ENCODE measurements at regions not wholly inside any gene's neighbourhood (a gene's known extent, or its start where the extent isn't known, plus 50 kb on each side); places are given as distances from the start of the nearest gene placed in this dataset.

- ChIA-PET POLR2A (ENCODE audit: partially characterized antibody) (no interaction called here), CTCF (ENCODE audit: partially characterized antibody) (no interaction called here)
- H3K4me3 Mint-ChIP-seq = no peak overlapping the region
- intact Hi-C loops (cut with micrococcal nuclease) = no loop called here
- H3K27me3 Mint-ChIP-seq = no peaks in the 10 kb centered on the region
- Histone ChIP-seq H3K27ac (ENCODE audit: low read depth, low read length) (no peak overlapping the region), H3K4me1 (ENCODE audit: insufficient read depth, low read length) (no peaks in the 10 kb centered on the region), H3K27me3 (ENCODE audit: insufficient read depth, low read length) (no peaks in the 10 kb centered on the region), H3K4me3 (ENCODE audit: low read length in 2 of 2) (no peak overlapping the region), H3K9me3 (ENCODE audit: control insufficient read depth in 1 of 2, low read length in 2 of 2) (no peaks in the 10 kb centered on the region), H3K36me3 (ENCODE audit: insufficient read depth, low read length) (no peaks in the 10 kb centered on the region)
- H3K9me3 Mint-ChIP-seq = peaks cover 0 to 20% (median 12%) of the 10 kb centered on the region in 8 donors
- H3K4me1 Mint-ChIP-seq = no peaks in the 10 kb centered on the region
- H3K27ac Mint-ChIP-seq = no peak overlapping the region
- no peaks in the 10 kb centered on the region for H3K36me3 Mint-ChIP-seq
- DNase-seq = no peak
Measured at GRCh38 chr18:40450751-40451150, 1504.3 kb upstream of the PIK3C3 start.

- no peaks in the 10 kb centered on the region for H3K4me1 ChIP-seq (ENCODE audit: insufficient read depth, low read length)
- Mint-ChIP-seq H3K27ac (no peak overlapping the region), H3K27me3 (no peaks in the 10 kb centered on the region), H3K9me3 (peaks cover 5 to 20% (median 8%) of the 10 kb centered on the region in 8 donors), H3K36me3 (no peaks in the 10 kb centered on the region), H3K4me3 (no peak overlapping the region), H3K4me1 (no peaks in the 10 kb centered on the region)
- CTCF ChIA-PET (ENCODE audit: partially characterized antibody) = interaction anchor here (1.0 kb wide), 1 partner anchor 10 kb away, joined by 3 read pairs; no protein-coding TSS in a partner anchor
- H3K27me3 ChIP-seq (ENCODE audit: insufficient read depth, low read length) = no peaks in the 10 kb centered on the region
- H3K9me3 ChIP-seq (ENCODE audit: control insufficient read depth in 1 of 2, low read length in 2 of 2) = no peaks in the 10 kb centered on the region
- DNase-seq = no peak
- no peak overlapping the region for H3K4me3 ChIP-seq (ENCODE audit: low read length in 2 of 2)
- H3K36me3 ChIP-seq (ENCODE audit: insufficient read depth, low read length) = no peaks in the 10 kb centered on the region
- POLR2A ChIA-PET (ENCODE audit: partially characterized antibody) = no interaction called here
- intact Hi-C loops (cut with micrococcal nuclease) = no loop called here
- no peak overlapping the region for H3K27ac ChIP-seq (ENCODE audit: low read depth, low read length)
Measured at GRCh38 chr18:40447820-40448219, 1507.2 kb upstream of the PIK3C3 start.

- Histone ChIP-seq H3K4me3 (ENCODE audit: low read length in 2 of 2) (no peak overlapping the region), H3K27ac (ENCODE audit: low read depth, low read length) (no peak overlapping the region), H3K9me3 (ENCODE audit: control insufficient read depth in 1 of 2, low read length in 2 of 2) (peaks cover 0 to 10% of the 10 kb centered on the region in 2 donors), H3K4me1 (ENCODE audit: insufficient read depth, low read length) (no peaks in the 10 kb centered on the region), H3K36me3 (ENCODE audit: insufficient read depth, low read length) (no peaks in the 10 kb centered on the region), H3K27me3 (ENCODE audit: insufficient read depth, low read length) (no peaks in the 10 kb centered on the region)
- no peaks in the 10 kb centered on the region for H3K27me3 Mint-ChIP-seq
- no peak overlapping the region for H3K27ac Mint-ChIP-seq
- no peaks in the 10 kb centered on the region for H3K36me3 Mint-ChIP-seq
- no peaks in the 10 kb centered on the region for H3K4me1 Mint-ChIP-seq
- H3K4me3 Mint-ChIP-seq = no peak overlapping the region
- intact Hi-C loops (cut with micrococcal nuclease) = no loop called here
- ChIA-PET CTCF (ENCODE audit: partially characterized antibody) (no interaction called here), POLR2A (ENCODE audit: partially characterized antibody) (no interaction called here)
- DNase-seq = no peak
- H3K9me3 Mint-ChIP-seq = peaks cover 3 to 13% (median 9%) of the 10 kb centered on the region in 8 donors
Measured at GRCh38 chr18:40440088-40440487, 1514.9 kb upstream of the PIK3C3 start.

- peaks cover 0 to 10% (median 4%) of the 10 kb centered on the region in 8 donors for H3K9me3 Mint-ChIP-seq
- no peaks in the 10 kb centered on the region for H3K36me3 ChIP-seq (ENCODE audit: insufficient read depth, low read length)
- H3K27ac Mint-ChIP-seq = no peak overlapping the region
- peaks cover 0 to 10% of the 10 kb centered on the region in 2 donors for H3K9me3 ChIP-seq (ENCODE audit: control insufficient read depth in 1 of 2, low read length in 2 of 2)
- no peak overlapping the region for H3K4me3 Mint-ChIP-seq
- H3K36me3 Mint-ChIP-seq = no peaks in the 10 kb centered on the region
- ChIA-PET POLR2A (ENCODE audit: partially characterized antibody) (no interaction called here), CTCF (ENCODE audit: partially characterized antibody) (interaction anchor here (0.8 kb wide), 1 partner anchor 10 kb away, joined by 3 read pairs; no protein-coding TSS in a partner anchor)
- H3K27ac ChIP-seq (ENCODE audit: low read depth, low read length) = no peak overlapping the region
- no peaks in the 10 kb centered on the region for H3K4me1 ChIP-seq (ENCODE audit: insufficient read depth, low read length)
- no peaks in the 10 kb centered on the region for H3K27me3 ChIP-seq (ENCODE audit: insufficient read depth, low read length)
- H3K27me3 Mint-ChIP-seq = no peaks in the 10 kb centered on the region
- H3K4me3 ChIP-seq (ENCODE audit: low read length in 2 of 2) = no peak overlapping the region
- H3K4me1 Mint-ChIP-seq = no peaks in the 10 kb centered on the region
- intact Hi-C loops (cut with micrococcal nuclease) = no loop called here
- DNase-seq = no peak
Measured at GRCh38 chr18:40437517-40437916, 1517.5 kb upstream of the PIK3C3 start.

- no peaks in the 10 kb centered on the region for H3K27me3 Mint-ChIP-seq
- ChIA-PET POLR2A (ENCODE audit: partially characterized antibody) (no interaction called here), CTCF (ENCODE audit: partially characterized antibody) (no interaction called here)
- H3K4me3 Mint-ChIP-seq = no peak overlapping the region
- no peak overlapping the region for H3K27ac Mint-ChIP-seq
- Histone ChIP-seq H3K9me3 (ENCODE audit: control insufficient read depth in 1 of 2, low read length in 2 of 2) (no peaks in the 10 kb centered on the region), H3K4me3 (ENCODE audit: low read length in 2 of 2) (no peak overlapping the region), H3K36me3 (ENCODE audit: insufficient read depth, low read length) (no peaks in the 10 kb centered on the region), H3K27ac (ENCODE audit: low read depth, low read length) (no peak overlapping the region), H3K27me3 (ENCODE audit: insufficient read depth, low read length) (no peaks in the 10 kb centered on the region), H3K4me1 (ENCODE audit: insufficient read depth, low read length) (no peaks in the 10 kb centered on the region)
- no peaks in the 10 kb centered on the region for H3K4me1 Mint-ChIP-seq
- peaks cover 0 to 24% (median 6%) of the 10 kb centered on the region in 8 donors for H3K9me3 Mint-ChIP-seq
- intact Hi-C loops (cut with micrococcal nuclease) = no loop called here
- no peaks in the 10 kb centered on the region for H3K36me3 Mint-ChIP-seq
- DNase-seq = no peak
Measured at GRCh38 chr18:40431071-40431985, 1523.7 kb upstream of the PIK3C3 start.

GRCh38 chr18:40423291-40423690, 1531.7 kb upstream of the PIK3C3 start:
- Histone ChIP-seq H3K4me1 (ENCODE audit: insufficient read depth, low read length) (no peaks in the 10 kb centered on the region), H3K4me3 (ENCODE audit: low read length in 2 of 2) (no peak overlapping the region), H3K27me3 (ENCODE audit: insufficient read depth, low read length) (no peaks in the 10 kb centered on the region), H3K27ac (ENCODE audit: low read depth, low read length) (no peak overlapping the region), H3K36me3 (ENCODE audit: insufficient read depth, low read length) (no peaks in the 10 kb centered on the region), H3K9me3 (ENCODE audit: control insufficient read depth in 1 of 2, low read length in 2 of 2) (no peaks in the 10 kb centered on the region)
- Mint-ChIP-seq H3K4me3 (no peak overlapping the region), H3K27me3 (no peaks in the 10 kb centered on the region), H3K27ac (no peak overlapping the region), H3K9me3 (peaks cover 3 to 37% (median 16%) of the 10 kb centered on the region in 8 donors), H3K4me1 (no peaks in the 10 kb centered on the region), H3K36me3 (no peaks in the 10 kb centered on the region)
- intact Hi-C loops (cut with micrococcal nuclease) = no loop called here
- ChIA-PET CTCF (ENCODE audit: partially characterized antibody) (no interaction called here), POLR2A (ENCODE audit: partially characterized antibody) (no interaction called here)
- DNase-seq = no peak

GRCh38 chr18:40420675-40421074, 1534.4 kb upstream of the PIK3C3 start:
- Mint-ChIP-seq H3K9me3 (peaks cover 3 to 31% (median 16%) of the 10 kb centered on the region in 8 donors), H3K27ac (no peak overlapping the region), H3K4me3 (no peak overlapping the region), H3K4me1 (no peaks in the 10 kb centered on the region), H3K27me3 (no peaks in the 10 kb centered on the region), H3K36me3 (no peaks in the 10 kb centered on the region)
- DNase-seq = no peak
- H3K4me1 ChIP-seq (ENCODE audit: insufficient read depth, low read length) = no peaks in the 10 kb centered on the region
- no peak overlapping the region for H3K4me3 ChIP-seq (ENCODE audit: low read length in 2 of 2)
- ChIA-PET POLR2A (ENCODE audit: partially characterized antibody) (no interaction called here), CTCF (ENCODE audit: partially characterized antibody) (interaction anchor here (1.1 kb wide), 1 partner anchor 15 kb away, joined by 3 read pairs; no protein-coding TSS in a partner anchor)
- intact Hi-C loops (cut with micrococcal nuclease) = no loop called here
- no peaks in the 10 kb centered on the region for H3K36me3 ChIP-seq (ENCODE audit: insufficient read depth, low read length)
- H3K9me3 ChIP-seq (ENCODE audit: control insufficient read depth in 1 of 2, low read length in 2 of 2) = no peaks in the 10 kb centered on the region
- H3K27me3 ChIP-seq (ENCODE audit: insufficient read depth, low read length) = no peaks in the 10 kb centered on the region
- no peak overlapping the region for H3K27ac ChIP-seq (ENCODE audit: low read depth, low read length)

Measured in CD4-positive, alpha-beta memory T cell (primary cell).